ENCODE measurements at regions not wholly inside any gene's neighbourhood (a gene's known extent, or its start where the extent isn't known, plus 50 kb on each side); places are given as distances from the start of the nearest gene placed in this dataset.

DNA sequence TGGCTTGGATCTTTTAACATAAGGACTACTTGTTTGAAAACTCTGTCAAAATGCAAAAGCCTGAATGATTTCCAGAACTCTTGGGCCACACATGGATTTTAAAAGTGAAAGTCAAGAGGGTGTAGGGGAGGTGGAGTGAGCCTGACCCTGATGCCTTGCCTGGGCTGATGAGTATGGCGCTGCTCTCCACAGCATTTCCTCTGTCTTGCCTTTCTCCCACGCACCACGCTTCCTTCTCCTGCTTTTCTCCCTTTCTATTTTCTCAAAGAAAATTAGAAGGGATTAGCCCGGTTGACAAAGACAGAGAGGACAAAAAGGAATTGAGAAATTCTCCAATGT, 207.0 kb upstream of the CCDC68 start:
- H2AK5ac ChIP-seq (ENCODE audit: low read length, severe bottlenecking) = no peak overlapping the region
- no peaks in the 10 kb centered on the region for H3K36me3 ChIP-seq (ENCODE audit: control insufficient read depth in 1 of 2, insufficient read depth in 2 of 2, low read depth in 1 of 2, low read length in 2 of 2)
- H3K9ac ChIP-seq (ENCODE audit: low read length) = no peak overlapping the region
- no peak overlapping the region for H2BK15ac ChIP-seq (ENCODE audit: low read depth, poor library complexity, severe bottlenecking)
- no peak overlapping the region for H3K4me2 ChIP-seq (ENCODE audit: low read length, poor library complexity, severe bottlenecking)
- H3K27ac ChIP-seq (ENCODE audit: low read length, poor library complexity, severe bottlenecking) = no peak overlapping the region
- no peaks in the 10 kb centered on the region for H3K79me1 ChIP-seq (replicated peaks; ENCODE audit: low read length, poor library complexity, severe bottlenecking)
- no peak overlapping the region for H2BK5ac ChIP-seq (ENCODE audit: low read depth, low read length, poor library complexity, severe bottlenecking)
- H2BK120ac ChIP-seq (ENCODE audit: low read depth, low read length) = no peak overlapping the region
- H3K4ac ChIP-seq (ENCODE audit: low read depth in 1 of 2, low read length in 2 of 2) = no peak overlapping the region
- H3K27me3 ChIP-seq (ENCODE audit: control insufficient read depth in 1 of 2, insufficient read depth in 1 of 2, low read length in 2 of 2) = peaks cover 0 to 8% of the 10 kb centered on the region in 2 experiments
- H3K23ac ChIP-seq (ENCODE audit: low read length in 2 of 2) = no peak overlapping the region
- no peak overlapping the region for H3K4me3 ChIP-seq (ENCODE audit: insufficient read depth in 1 of 2, low read depth in 1 of 2, low read length in 2 of 2)
- no peak for DNase-seq
- no peaks in the 10 kb centered on the region for H3K4me1 ChIP-seq (ENCODE audit: control insufficient read depth, insufficient read depth, low read depth, low read length)
- no peak overlapping the region for H3K18ac ChIP-seq (ENCODE audit: low read depth in 1 of 2, low read length in 2 of 2)
- no peak overlapping the region for H3K14ac ChIP-seq (ENCODE audit: low read length in 2 of 2)
- H3K9me3 ChIP-seq (ENCODE audit: control insufficient read depth, low read length) = peaks cover 8% of the 10 kb centered on the region
- H4K91ac ChIP-seq (ENCODE audit: low read length) = no peak overlapping the region
- no peak overlapping the region for H2AFZ ChIP-seq (ENCODE audit: low read depth, low read length)
- WGBS = 86% methylated on average over 1 of the region's 4 CpGs
- no peak overlapping the region for H4K8ac ChIP-seq (ENCODE audit: low read length)
- no peak overlapping the region for H2BK12ac ChIP-seq (ENCODE audit: low read length in 2 of 2)

GRCh38 chr18:55163550-55163949, 204.3 kb upstream of the CCDC68 start:
- H3K4me3 ChIP-seq (ENCODE audit: insufficient read depth in 1 of 2, low read depth in 1 of 2, low read length in 2 of 2) = no peak overlapping the region
- no peak overlapping the region for H2BK120ac ChIP-seq (ENCODE audit: low read depth, low read length)
- no peak overlapping the region for H2AFZ ChIP-seq (ENCODE audit: low read depth, low read length)
- H2AK5ac ChIP-seq (ENCODE audit: low read length, severe bottlenecking) = no peak overlapping the region
- H3K4me1 ChIP-seq (ENCODE audit: control insufficient read depth, insufficient read depth, low read depth, low read length) = no peaks in the 10 kb centered on the region
- no peak overlapping the region for H2BK5ac ChIP-seq (ENCODE audit: low read depth, low read length, poor library complexity, severe bottlenecking)
- no peak overlapping the region for H3K4me2 ChIP-seq (ENCODE audit: low read length, poor library complexity, severe bottlenecking)
- H3K23ac ChIP-seq (ENCODE audit: low read length in 2 of 2) = no peak overlapping the region
- H4K8ac ChIP-seq (ENCODE audit: low read length) = no peak overlapping the region
- no peak overlapping the region for H3K18ac ChIP-seq (ENCODE audit: low read depth in 1 of 2, low read length in 2 of 2)
- H3K14ac ChIP-seq (ENCODE audit: low read length in 2 of 2) = no peak overlapping the region
- 96% methylated on average over 7 of the region's 7 CpGs for WGBS
- peaks cover 4 to 15% of the 10 kb centered on the region in 2 experiments for H3K27me3 ChIP-seq (ENCODE audit: control insufficient read depth in 1 of 2, insufficient read depth in 1 of 2, low read length in 2 of 2)
- H3K27ac ChIP-seq (ENCODE audit: low read length, poor library complexity, severe bottlenecking) = no peak overlapping the region
- H3K9ac ChIP-seq (ENCODE audit: low read length) = no peak overlapping the region
- H2BK12ac ChIP-seq (ENCODE audit: low read length in 2 of 2) = no peak overlapping the region
- H4K91ac ChIP-seq (ENCODE audit: low read length) = no peak overlapping the region
- H3K79me1 ChIP-seq (replicated peaks; ENCODE audit: low read length, poor library complexity, severe bottlenecking) = no peaks in the 10 kb centered on the region
- H3K9me3 ChIP-seq (ENCODE audit: control insufficient read depth, low read length) = no peaks in the 10 kb centered on the region
- H3K4ac ChIP-seq (ENCODE audit: low read depth in 1 of 2, low read length in 2 of 2) = no peak overlapping the region
- H3K36me3 ChIP-seq (ENCODE audit: control insufficient read depth in 1 of 2, insufficient read depth in 2 of 2, low read depth in 1 of 2, low read length in 2 of 2) = no peaks in the 10 kb centered on the region
- H2BK15ac ChIP-seq (ENCODE audit: low read depth, poor library complexity, severe bottlenecking) = no peak overlapping the region
- no peak for DNase-seq

DNA sequence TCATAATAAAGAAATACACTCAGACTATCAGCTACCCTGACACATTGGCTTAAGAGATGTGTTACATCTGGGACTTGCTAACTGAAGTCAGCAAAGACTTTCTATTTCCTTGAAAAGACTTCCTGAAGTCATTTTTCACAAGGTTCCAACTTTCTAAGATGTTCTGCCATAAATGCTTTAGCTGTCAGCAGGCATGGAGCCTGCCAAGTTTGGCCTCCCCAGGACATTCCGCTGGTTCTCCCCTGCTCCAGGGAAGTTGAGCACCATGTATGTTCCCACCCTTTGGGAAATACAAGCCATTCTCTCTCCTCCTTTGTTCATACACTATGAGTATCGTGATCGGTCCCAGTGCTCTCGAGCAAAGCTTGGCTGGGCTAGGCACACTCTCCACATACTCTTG, 202.7 kb upstream of the CCDC68 start:
- Histone ChIP-seq H3K4me1 (ENCODE audit: control insufficient read depth, insufficient read depth, low read depth, low read length) (no peaks in the 10 kb centered on the region), H3K4me2 (ENCODE audit: low read length, poor library complexity, severe bottlenecking) (no peak overlapping the region), H3K36me3 (ENCODE audit: control insufficient read depth in 1 of 2, insufficient read depth in 2 of 2, low read depth in 1 of 2, low read length in 2 of 2) (no peaks in the 10 kb centered on the region), H4K8ac (ENCODE audit: low read length) (no peak overlapping the region), H4K91ac (ENCODE audit: low read length) (no peak overlapping the region), H3K27ac (ENCODE audit: low read length, poor library complexity, severe bottlenecking) (no peak overlapping the region), H2BK5ac (ENCODE audit: low read depth, low read length, poor library complexity, severe bottlenecking) (no peak overlapping the region), H3K14ac (ENCODE audit: low read length in 2 of 2) (no peak overlapping the region), H2BK12ac (ENCODE audit: low read length in 2 of 2) (no peak overlapping the region), H3K4ac (ENCODE audit: low read depth in 1 of 2, low read length in 2 of 2) (no peak overlapping the region), H3K79me1 (replicated peaks; ENCODE audit: low read length, poor library complexity, severe bottlenecking) (no peaks in the 10 kb centered on the region), H3K23ac (ENCODE audit: low read length in 2 of 2) (no peak overlapping the region), H2AFZ (ENCODE audit: low read depth, low read length) (no peak overlapping the region), H2BK15ac (ENCODE audit: low read depth, poor library complexity, severe bottlenecking) (no peak overlapping the region), H3K9me3 (ENCODE audit: control insufficient read depth, low read length) (no peaks in the 10 kb centered on the region), H2BK120ac (ENCODE audit: low read depth, low read length) (no peak overlapping the region), H3K9ac (ENCODE audit: low read length) (no peak overlapping the region), H2AK5ac (ENCODE audit: low read length, severe bottlenecking) (no peak overlapping the region), H3K18ac (ENCODE audit: low read depth in 1 of 2, low read length in 2 of 2) (no peak overlapping the region), H3K27me3 (ENCODE audit: control insufficient read depth in 1 of 2, insufficient read depth in 1 of 2, low read length in 2 of 2) (peaks cover 4 to 18% of the 10 kb centered on the region in 2 experiments), H3K4me3 (ENCODE audit: insufficient read depth in 1 of 2, low read depth in 1 of 2, low read length in 2 of 2) (no peak overlapping the region)
- DNase-seq = no peak
- whole genome bisulfite sequencing = 94% methylated on average over 4 of the region's 4 CpGs

DNA sequence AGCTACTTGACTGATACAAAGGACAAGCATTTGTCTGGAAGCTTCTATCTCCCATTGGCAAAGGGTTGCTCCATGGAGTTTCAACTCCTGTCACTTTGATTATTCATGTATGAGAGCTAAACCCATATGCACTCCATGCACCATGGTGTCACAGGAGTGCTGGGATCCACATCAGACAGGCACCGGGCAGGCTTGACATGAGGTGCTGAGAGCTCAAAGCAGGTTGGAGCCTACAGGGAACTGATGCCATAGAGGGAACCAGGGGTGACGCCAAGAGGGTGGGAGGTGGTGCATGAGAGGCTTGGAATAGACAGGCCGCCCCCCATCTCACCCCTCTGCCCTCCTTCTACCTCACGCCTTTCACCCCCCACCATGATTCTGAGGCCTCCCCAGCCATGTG, 199.8 kb upstream of the CCDC68 start:
- Histone ChIP-seq H3K27ac (ENCODE audit: low read length, poor library complexity, severe bottlenecking) (no peak overlapping the region), H3K9ac (ENCODE audit: low read length) (no peak overlapping the region), H4K91ac (ENCODE audit: low read length) (no peak overlapping the region), H3K27me3 (ENCODE audit: control insufficient read depth in 1 of 2, insufficient read depth in 1 of 2, low read length in 2 of 2) (peaks cover 4 to 18% of the 10 kb centered on the region in 2 experiments), H3K9me3 (ENCODE audit: control insufficient read depth, low read length) (no peaks in the 10 kb centered on the region), H3K14ac (ENCODE audit: low read length in 2 of 2) (no peak overlapping the region), H3K4me3 (ENCODE audit: insufficient read depth in 1 of 2, low read depth in 1 of 2, low read length in 2 of 2) (no peak overlapping the region), H3K4me1 (ENCODE audit: control insufficient read depth, insufficient read depth, low read depth, low read length) (no peaks in the 10 kb centered on the region), H3K36me3 (ENCODE audit: control insufficient read depth in 1 of 2, insufficient read depth in 2 of 2, low read depth in 1 of 2, low read length in 2 of 2) (no peaks in the 10 kb centered on the region), H2BK120ac (ENCODE audit: low read depth, low read length) (no peak overlapping the region), H3K4me2 (ENCODE audit: low read length, poor library complexity, severe bottlenecking) (no peak overlapping the region), H3K23ac (ENCODE audit: low read length in 2 of 2) (no peak overlapping the region), H2AK5ac (ENCODE audit: low read length, severe bottlenecking) (no peak overlapping the region), H3K4ac (ENCODE audit: low read depth in 1 of 2, low read length in 2 of 2) (no peak overlapping the region), H4K8ac (ENCODE audit: low read length) (no peak overlapping the region), H2BK5ac (ENCODE audit: low read depth, low read length, poor library complexity, severe bottlenecking) (no peak overlapping the region), H2AFZ (ENCODE audit: low read depth, low read length) (no peak overlapping the region), H2BK15ac (ENCODE audit: low read depth, poor library complexity, severe bottlenecking) (no peak overlapping the region), H3K18ac (ENCODE audit: low read depth in 1 of 2, low read length in 2 of 2) (no peak overlapping the region), H3K79me1 (replicated peaks; ENCODE audit: low read length, poor library complexity, severe bottlenecking) (no peaks in the 10 kb centered on the region), H2BK12ac (ENCODE audit: low read length in 2 of 2) (no peak overlapping the region)
- no peak for DNase-seq
- WGBS = 83% methylated on average over 4 of the region's 4 CpGs

Data from mesenchymal stem cell (in vitro differentiated cells and primary cell).